Heart right ventricle (tissue), 16 donors: ENCODE measurements at regions not wholly inside any gene's neighbourhood (a gene's known extent, or its start where the extent isn't known, plus 50 kb on each side); places are given as distances from the start of the nearest gene placed in this dataset.

ENCODE experiments used
- ATAC-seq, 8 donors: fragments of 200-7000 bp; cut with Tn5 transposase; one replicate each; pipeline ENCODE4 v1.9.1; 2020; ENCODE audit warnings: mild to moderate bottlenecking in 8 of 8, moderate library complexity in 8 of 8, moderate number of reproducible peaks in 1 of 8
- DNase-seq, 2 donors: peaks; one replicate each; pipeline ENCODE4 v3.0.0-alpha.2; 2020
- H3K27ac ChIP-seq, 10 donors: fragments of 200-600 bp; sonication (generic) in 2 of 10; one replicate each; pipeline versions ENCODE4 v1.5.0 to v1.8.0; 2020 to 2022; ENCODE audit warnings: mild to moderate bottlenecking in 3 of 10
- H3K27me3 ChIP-seq, 7 donors: fragments of 200-600 bp; one replicate each; pipeline ENCODE4 v1.8.0; 2021 to 2022; ENCODE audit warnings: mild to moderate bottlenecking in 2 of 7
- H3K36me3 ChIP-seq, 9 donors: fragments of 200-600 bp; sonication (generic) in 1 of 9; one replicate each; pipeline versions ENCODE4 v1.5.0 to v1.8.0; 2020 to 2022; ENCODE audit warnings: mild to moderate bottlenecking in 2 of 9
- H3K4me1 ChIP-seq, 9 donors: fragments of 200-600 bp; sonication (generic) in 1 of 9; one replicate each; pipeline versions ENCODE4 v1.5.0 to v1.8.0; 2020 to 2022; ENCODE audit warnings: mild to moderate bottlenecking in 4 of 9
- H3K4me3 ChIP-seq, 10 donors: fragments of 200-600 bp; sonication (generic) in 2 of 10; one replicate each; pipeline versions ENCODE4 v1.5.0 to v1.8.0; 2020 to 2022; ENCODE audit warnings: mild to moderate bottlenecking in 7 of 10, moderate library complexity in 2 of 10
- H3K9me3 ChIP-seq, 11 donors: fragments of 200-600 bp in 10 of 11; sonication (generic) in 2 of 11; one replicate each; pipeline versions ENCODE4 v1.5.0 to v1.8.0; 2013 to 2022; ENCODE audit warnings: mild to moderate bottlenecking in 2 of 11, control low read depth in 1 of 11, moderate library complexity in 1 of 11
- WGBS, 2 donors: extraction: QIAGEN DNeasy Blood & Tissue Kit; methylation state at CpG; one replicate each; pipeline ENCODE4 v1.1.7; 2013; ENCODE audit warnings: inconsistent platforms in 1 of 2; 5-methylcytosine and 5-hydroxymethylcytosine counted together
- intact Hi-C, 10 donors: fragments of 100-400 bp; cut with DNase I; formaldehyde crosslinking; loops; one replicate each; pipeline versions ENCODE4 v1.11.1 to v1.14.2; 2022
- TF ChIP-seq, protein P1 (sequence below), 9 donors: fragments of 200-600 bp; sonication (generic) in 2 of 9; IDR thresholded peaks; one replicate each; pipeline versions ENCODE4 v1.5.0 to v1.8.0; 2021 to 2022; ENCODE audit warnings: antibody characterized with exemption in 9 of 9, mild to moderate bottlenecking in 5 of 9, moderate library complexity in 1 of 9
- donor health status: Arrhythmogenic right ventricular cardiomyopathy.
- donor health status: ischemic (EF 13 %, LVEDD 7.1; RV severe dilation, severe dysfunction).
- donor health status: healthy with polysubstance abuse.
- donor health status: DM: no; HTN: yes; CAD: no.
- donor health status: DM: no; HTN: no; CAD: no.
- donor health status: ischemic (EF 25% LVEDD 6.9; RV normal size, moderate dysfunction).
- donor health status: ischemic (EF 25% LVEDD 5.7; RV mildly dilated, moderate dysfunction).
- donor health status: healthy.
- donor health status: DM: yes; HTN: yes; CAD: no.
- donor health status: Ischemic cardiomyopathy.
- donor health status: ischemic (EF 35%, LVEDD 5.7; RV mildly dilated, moderate dysfunction).
- donor health status: nonischemic (EF 11% LVEDD 7.7; RV severe dilation, severe dysfunction).
- donor health status: DM: yes; HTN: yes; CAD: no.
- donor health status: PGD.
- donor health status: ischemic (EF 29% LVEDD 5.4; RV normal size, mild dysfunction).
- donor health status: nonischemic (EF 23%, LVEDD 6.1; RV moderate dilation, normal function).

DNA sequence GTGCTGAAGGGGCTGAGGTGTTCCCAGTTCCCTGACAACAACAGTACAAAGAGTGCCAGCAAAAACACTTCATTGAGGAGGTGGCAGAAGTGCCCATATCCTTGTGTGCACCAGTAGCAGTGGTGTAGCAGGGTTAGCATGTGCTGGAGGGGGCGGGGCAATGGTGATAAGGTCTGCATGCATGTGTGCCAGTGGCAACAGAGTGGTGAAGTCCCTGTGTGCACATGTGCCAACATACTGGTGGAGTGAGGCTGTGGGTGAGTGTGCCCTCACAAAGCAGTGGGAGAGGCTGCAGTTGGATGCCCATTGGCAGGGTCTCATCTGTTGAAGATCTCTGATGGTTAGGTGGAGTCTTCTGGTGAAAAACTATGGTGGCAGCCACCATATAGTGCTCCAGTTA, 994.6 kb downstream of the PCDH19 start:
- Histone ChIP-seq H3K27ac (no peak overlapping the region), H3K4me3 (no peak overlapping the region), H3K27me3 (no peaks in the 10 kb centered on the region), H3K4me1 (no peaks in the 10 kb centered on the region), H3K9me3 (peaks cover 0 to 8% (median 0%) of the 10 kb centered on the region in 11 donors), H3K36me3 (no peaks in the 10 kb centered on the region)
- WGBS, 2 donors: 67 to 85% methylated on average over 1 of the region's 1 CpG
- DNase-seq: no peak
- intact Hi-C loops: no loop called here
- ATAC-seq: no peak
- TF ChIP-seq, protein P1, sequence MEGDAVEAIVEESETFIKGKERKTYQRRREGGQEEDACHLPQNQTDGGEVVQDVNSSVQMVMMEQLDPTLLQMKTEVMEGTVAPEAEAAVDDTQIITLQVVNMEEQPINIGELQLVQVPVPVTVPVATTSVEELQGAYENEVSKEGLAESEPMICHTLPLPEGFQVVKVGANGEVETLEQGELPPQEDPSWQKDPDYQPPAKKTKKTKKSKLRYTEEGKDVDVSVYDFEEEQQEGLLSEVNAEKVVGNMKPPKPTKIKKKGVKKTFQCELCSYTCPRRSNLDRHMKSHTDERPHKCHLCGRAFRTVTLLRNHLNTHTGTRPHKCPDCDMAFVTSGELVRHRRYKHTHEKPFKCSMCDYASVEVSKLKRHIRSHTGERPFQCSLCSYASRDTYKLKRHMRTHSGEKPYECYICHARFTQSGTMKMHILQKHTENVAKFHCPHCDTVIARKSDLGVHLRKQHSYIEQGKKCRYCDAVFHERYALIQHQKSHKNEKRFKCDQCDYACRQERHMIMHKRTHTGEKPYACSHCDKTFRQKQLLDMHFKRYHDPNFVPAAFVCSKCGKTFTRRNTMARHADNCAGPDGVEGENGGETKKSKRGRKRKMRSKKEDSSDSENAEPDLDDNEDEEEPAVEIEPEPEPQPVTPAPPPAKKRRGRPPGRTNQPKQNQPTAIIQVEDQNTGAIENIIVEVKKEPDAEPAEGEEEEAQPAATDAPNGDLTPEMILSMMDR (IDR thresholded peaks at IDR 0.05): no peak

DNA sequence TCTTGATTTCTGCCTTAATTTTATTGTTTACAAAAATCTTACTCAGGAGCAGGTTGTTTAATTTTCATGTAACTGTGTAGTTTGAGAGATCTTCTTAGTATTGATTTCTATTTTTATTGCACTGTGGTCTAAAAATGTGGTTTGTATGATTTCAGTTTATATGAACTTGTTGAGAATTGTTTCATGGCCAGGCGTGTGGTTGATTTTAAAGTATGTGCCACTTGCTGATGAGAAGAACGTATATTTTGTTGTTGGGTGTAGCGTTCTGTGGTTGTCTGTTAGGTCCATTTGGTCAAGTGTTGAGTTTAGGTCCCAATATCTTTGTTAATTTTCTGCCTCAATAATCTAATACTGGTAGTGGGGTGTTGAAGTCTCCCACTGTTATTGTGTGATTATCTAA, 996.8 kb downstream of the PCDH19 start:
- no peaks in the 10 kb centered on the region for H3K36me3 ChIP-seq
- no peaks in the 10 kb centered on the region for H3K4me1 ChIP-seq
- no peak overlapping the region for H3K27ac ChIP-seq
- intact Hi-C loops: no loop called here
- H3K4me3 ChIP-seq: no peak overlapping the region
- no peaks in the 10 kb centered on the region for H3K27me3 ChIP-seq
- TF ChIP-seq, protein P1 (IDR thresholded peaks at IDR 0.05): no peak
- DNase-seq: no peak
- no peaks in the 10 kb centered on the region for H3K9me3 ChIP-seq
- WGBS, 2 donors: 73 to 78% methylated on average over 3 of the region's 3 CpGs
- ATAC-seq: no peak

DNA sequence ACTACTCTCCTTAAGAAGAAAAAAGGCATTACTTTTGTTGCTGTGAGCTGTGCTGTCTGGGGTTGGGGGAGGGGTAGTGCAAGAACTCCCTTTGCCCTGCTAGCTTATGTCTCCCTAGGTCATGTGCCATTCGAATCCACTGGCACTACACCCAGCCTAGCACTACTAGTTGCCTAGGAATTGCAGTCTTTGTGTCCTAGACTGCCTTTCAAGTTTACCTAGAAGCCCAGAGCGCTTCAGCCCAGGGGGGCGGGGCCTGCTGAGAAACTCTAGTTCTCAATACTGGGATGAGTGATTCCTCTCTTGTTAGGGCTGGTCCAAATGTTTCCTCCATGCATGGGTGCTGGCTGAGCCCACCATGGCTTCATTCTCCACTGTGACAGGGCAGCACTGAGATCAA, 1011.5 kb downstream of the PCDH19 start:
- ATAC-seq (no peak), DNase-seq (no peak)
- H3K4me1 ChIP-seq: no peaks in the 10 kb centered on the region
- no peaks in the 10 kb centered on the region for H3K9me3 ChIP-seq
- H3K36me3 ChIP-seq: no peaks in the 10 kb centered on the region
- TF ChIP-seq, protein P1 (IDR thresholded peaks at IDR 0.05): no peak
- intact Hi-C loops: no loop called here
- no peak overlapping the region for H3K27ac ChIP-seq
- no peak overlapping the region for H3K4me3 ChIP-seq
- 64 to 77% methylated on average over 3 of the region's 3 CpGs for WGBS, 2 donors
- H3K27me3 ChIP-seq: no peaks in the 10 kb centered on the region

DNA sequence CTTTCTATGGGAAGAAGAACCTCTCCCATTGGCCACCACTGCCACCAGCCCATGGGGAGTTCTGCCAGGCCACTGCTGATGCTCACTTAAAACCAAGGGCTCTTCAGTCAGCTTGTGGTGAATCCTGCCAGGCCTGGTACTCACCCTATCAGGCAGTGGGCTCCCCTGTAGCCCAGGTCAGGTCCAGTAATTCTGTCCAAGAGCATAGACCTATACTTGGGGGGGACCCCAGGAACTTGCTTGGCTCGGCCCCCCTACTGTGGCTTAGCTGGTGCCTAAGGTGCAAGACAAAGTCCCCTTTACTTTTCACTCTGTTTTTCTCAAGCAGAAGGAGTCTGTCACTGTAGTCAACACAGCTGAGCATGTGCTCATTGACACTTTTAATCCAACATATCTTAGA, 1012.2 kb downstream of the PCDH19 start:
- Histone ChIP-seq H3K36me3 (no peaks in the 10 kb centered on the region), H3K27ac (no peak overlapping the region), H3K27me3 (no peaks in the 10 kb centered on the region), H3K9me3 (no peaks in the 10 kb centered on the region), H3K4me3 (no peak overlapping the region), H3K4me1 (no peaks in the 10 kb centered on the region)
- ATAC-seq (no peak), DNase-seq (no peak)
- WGBS, 2 donors: 72% methylated on average over 1 of the region's 1 CpG
- TF ChIP-seq, protein P1 (IDR thresholded peaks at IDR 0.05): no peak
- intact Hi-C loops: no loop called here

DNA sequence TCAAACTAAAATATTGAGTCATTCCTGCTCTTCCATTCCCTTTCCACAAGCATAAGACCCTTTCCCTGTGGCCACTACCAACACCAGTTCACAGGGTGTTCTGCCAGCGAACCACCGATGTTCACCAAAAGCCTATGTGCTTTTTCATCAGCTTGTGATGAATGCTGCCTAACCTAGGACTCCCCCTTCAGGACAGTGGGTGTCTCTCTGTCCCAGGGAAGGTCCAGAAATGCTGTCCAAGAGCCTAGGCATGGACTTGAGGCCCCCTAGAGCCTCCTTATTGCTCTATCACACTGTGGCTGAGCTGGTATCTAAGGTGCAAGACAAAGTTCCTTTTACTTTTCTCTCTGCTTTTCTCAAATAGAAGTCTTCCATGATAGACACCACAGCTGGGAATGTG, 1015.6 kb downstream of the PCDH19 start:
- WGBS, 2 donors: 84 to 91% methylated on average over 2 of the region's 2 CpGs

More for the DNA sequence above, 1015.6 kb downstream of the PCDH19 start:
- Histone ChIP-seq H3K27me3 (no peaks in the 10 kb centered on the region), H3K27ac (no peak overlapping the region), H3K36me3 (no peaks in the 10 kb centered on the region), H3K4me3 (no peak overlapping the region), H3K4me1 (no peaks in the 10 kb centered on the region), H3K9me3 (peaks cover 0 to 12% (median 0%) of the 10 kb centered on the region in 11 donors)
- DNase-seq (no peak), ATAC-seq (no peak)
- TF ChIP-seq, protein P1 (IDR thresholded peaks at IDR 0.05): no peak
- intact Hi-C loops: no loop called here
